Thoracic aorta (tissue), 2 donors: ENCODE measurements at regions not wholly inside any gene's neighbourhood (a gene's known extent, or its start where the extent isn't known, plus 50 kb on each side); places are given as distances from the start of the nearest gene placed in this dataset.
"Not testable (repeated sequence)": the region's sequence is repeated elsewhere in the genome, so short reads cannot be mapped to it uniquely, and the experiment has no call there.

ENCODE experiments used
- ATAC-seq: fragments of 150-250 bp; one replicate; pipeline ENCODE4 v1.8.0; 2017; ENCODE audit warnings: low read depth; ENCODE audit not compliant: insufficient number of reproducible peaks, low FRiP score
- DNase-seq: peaks from one replicate; pipeline ENCODE4 v3.0.0-alpha.2; 2020; ENCODE audit warnings: low spot score
- H3K27ac ChIP-seq, 2 donors: fragments of 200-600 bp; sonication (generic); 1 replicate in 1 of 2; 2 replicates in 1 of 2; pipeline ENCODE4 v1.5.1; 2016; ENCODE audit warnings: mild to moderate bottlenecking in 2 of 2, moderate library complexity in 2 of 2
- H3K27me3 ChIP-seq: fragments of 200-600 bp; sonication (generic); replicated peaks from 2 replicates; pipeline ENCODE4 v1.6.0; 2016; ENCODE audit warnings: mild to moderate bottlenecking; ENCODE audit not compliant: insufficient read depth
- H3K36me3 ChIP-seq: fragments of 200-600 bp; sonication (generic); one replicate; pipeline ENCODE4 v1.5.1; 2016
- H3K4me1 ChIP-seq, 2 donors: fragments of 200-600 bp; sonication (generic); 1 replicate in 1 of 2; 2 replicates in 1 of 2; pipeline versions ENCODE4 v1.5.1 to v1.6.0; 2016; ENCODE audit warnings: low read depth in 2 of 2, mild to moderate bottlenecking in 1 of 2; ENCODE audit not compliant: control insufficient read depth in 1 of 2
- H3K4me3 ChIP-seq: fragments of 200-600 bp; sonication (generic); 2 replicates; pipeline ENCODE4 v1.5.1; 2016; ENCODE audit warnings: mild to moderate bottlenecking
- H3K9me3 ChIP-seq: fragments of 200-600 bp; sonication (generic); 2 replicates; pipeline ENCODE4 v1.5.1; 2016
- CTCF ChIP-seq: fragments of 200-600 bp; sonication (generic); IDR thresholded peaks from one replicate; pipeline ENCODE4 v1.5.1; 2019; ENCODE audit warnings: antibody characterized with exemption

- ATAC-seq (no peak), DNase-seq (no peak)
- Histone ChIP-seq H3K27me3 (no peaks in the 10 kb centered on the region), H3K36me3 (no peaks in the 10 kb centered on the region), H3K4me1 (no peaks in the 10 kb centered on the region), H3K4me3 (no peak overlapping the region), H3K9me3 (no peaks in the 10 kb centered on the region), H3K27ac (no peak overlapping the region)
- TF ChIP-seq CTCF = no peak
These were observed 406.6 kb downstream of the NYAP2 start for GRCh38 chr2:225806105-225806504.

- not testable (repeated sequence) for H3K4me3 ChIP-seq, H3K27me3 ChIP-seq, H3K36me3 ChIP-seq, ATAC-seq, H3K27ac ChIP-seq, DNase-seq, H3K9me3 ChIP-seq, H3K4me1 ChIP-seq
These were observed 402.6 kb downstream of the NYAP2 start for GRCh38 chr2:225802076-225802475.

GRCh38 chr2:225797394-225797793, 397.9 kb downstream of the NYAP2 start:
- ATAC-seq = no peak
- no peak for DNase-seq
- no peak overlapping the region for H3K27ac ChIP-seq
- no peaks in the 10 kb centered on the region for H3K27me3 ChIP-seq
- H3K4me1 ChIP-seq = no peaks in the 10 kb centered on the region
- no peak overlapping the region for H3K4me3 ChIP-seq
- H3K9me3 ChIP-seq = no peaks in the 10 kb centered on the region
- no peaks in the 10 kb centered on the region for H3K36me3 ChIP-seq
- peak; percentile 50 for TF ChIP-seq CTCF

- TF ChIP-seq CTCF = no peak
- H3K27ac ChIP-seq = no peak overlapping the region
These were observed 395.3 kb downstream of the NYAP2 start for GRCh38 chr2:225794652-225795400.

GRCh38 chr2:225793736-225794550, 394.4 kb downstream of the NYAP2 start:
- Histone ChIP-seq H3K4me1 (no peaks in the 10 kb centered on the region), H3K9me3 (no peaks in the 10 kb centered on the region), H3K4me3 (no peak overlapping the region), H3K27me3 (no peaks in the 10 kb centered on the region), H3K27ac (no peak overlapping the region), H3K36me3 (no peaks in the 10 kb centered on the region)
- DNase-seq = no peak
- TF ChIP-seq CTCF = no peak
- ATAC-seq = no peak

More at GRCh38 chr2:225794652-225795400, 395.3 kb downstream of the NYAP2 start:
- no peaks in the 10 kb centered on the region for H3K9me3 ChIP-seq
- DNase-seq (no peak), ATAC-seq (no peak)
- H3K4me3 ChIP-seq = no peak overlapping the region
- H3K4me1 ChIP-seq = no peaks in the 10 kb centered on the region
- H3K36me3 ChIP-seq = no peaks in the 10 kb centered on the region
- no peaks in the 10 kb centered on the region for H3K27me3 ChIP-seq
